ENCODE measurements at regions not wholly inside any gene's neighbourhood (a gene's known extent, or its start where the extent isn't known, plus 50 kb on each side); places are given as distances from the start of the nearest gene placed in this dataset.

DNA sequence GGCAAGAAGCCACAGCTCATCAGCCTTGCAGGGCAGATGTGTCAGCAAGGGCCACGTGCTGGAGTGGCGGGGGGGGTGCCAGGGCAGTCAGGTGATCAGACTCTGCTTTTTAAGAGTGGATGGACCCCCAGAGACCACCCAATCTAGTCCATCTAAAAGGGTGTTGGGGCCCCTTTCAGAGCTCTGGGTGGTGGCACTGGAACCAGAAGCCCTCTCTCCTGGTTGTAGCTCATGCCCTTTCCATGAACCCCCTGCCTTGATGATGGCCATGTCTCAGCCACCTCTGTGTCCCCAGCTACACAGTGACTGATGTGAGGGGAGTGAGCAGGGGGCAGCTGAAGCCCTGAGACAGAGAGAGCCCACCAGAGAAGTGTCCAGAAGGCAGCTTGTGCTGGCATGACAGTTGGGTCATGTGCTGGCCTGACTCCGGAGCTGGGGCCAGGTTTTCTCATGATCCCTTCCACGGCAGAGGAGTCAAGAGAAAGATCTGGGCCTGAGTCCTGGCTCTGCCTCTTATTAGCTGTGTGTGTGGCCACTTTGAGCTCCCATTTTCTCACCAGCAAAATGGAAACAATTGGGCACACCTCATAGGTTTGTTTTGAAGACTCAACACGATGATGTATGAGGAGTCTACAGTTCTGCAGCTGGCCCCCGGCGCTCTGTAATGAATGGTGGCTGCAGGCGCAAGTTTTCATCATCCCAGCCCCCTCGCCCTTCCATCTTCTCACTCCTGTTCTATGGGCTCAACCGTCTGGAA lies 195.7 kb downstream of the ZFP36L2 start (continued):
- TF ChIP-seq ZNF462 (CRISPR knock-in tag; IDR thresholded peaks at IDR 0.05): no peak
- TF ChIP-seq, protein P1, sequence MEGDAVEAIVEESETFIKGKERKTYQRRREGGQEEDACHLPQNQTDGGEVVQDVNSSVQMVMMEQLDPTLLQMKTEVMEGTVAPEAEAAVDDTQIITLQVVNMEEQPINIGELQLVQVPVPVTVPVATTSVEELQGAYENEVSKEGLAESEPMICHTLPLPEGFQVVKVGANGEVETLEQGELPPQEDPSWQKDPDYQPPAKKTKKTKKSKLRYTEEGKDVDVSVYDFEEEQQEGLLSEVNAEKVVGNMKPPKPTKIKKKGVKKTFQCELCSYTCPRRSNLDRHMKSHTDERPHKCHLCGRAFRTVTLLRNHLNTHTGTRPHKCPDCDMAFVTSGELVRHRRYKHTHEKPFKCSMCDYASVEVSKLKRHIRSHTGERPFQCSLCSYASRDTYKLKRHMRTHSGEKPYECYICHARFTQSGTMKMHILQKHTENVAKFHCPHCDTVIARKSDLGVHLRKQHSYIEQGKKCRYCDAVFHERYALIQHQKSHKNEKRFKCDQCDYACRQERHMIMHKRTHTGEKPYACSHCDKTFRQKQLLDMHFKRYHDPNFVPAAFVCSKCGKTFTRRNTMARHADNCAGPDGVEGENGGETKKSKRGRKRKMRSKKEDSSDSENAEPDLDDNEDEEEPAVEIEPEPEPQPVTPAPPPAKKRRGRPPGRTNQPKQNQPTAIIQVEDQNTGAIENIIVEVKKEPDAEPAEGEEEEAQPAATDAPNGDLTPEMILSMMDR (conservative IDR thresholded peaks at IDR 0.05; ENCODE audit: low read depth in 2 of 2): no peak

DNA sequence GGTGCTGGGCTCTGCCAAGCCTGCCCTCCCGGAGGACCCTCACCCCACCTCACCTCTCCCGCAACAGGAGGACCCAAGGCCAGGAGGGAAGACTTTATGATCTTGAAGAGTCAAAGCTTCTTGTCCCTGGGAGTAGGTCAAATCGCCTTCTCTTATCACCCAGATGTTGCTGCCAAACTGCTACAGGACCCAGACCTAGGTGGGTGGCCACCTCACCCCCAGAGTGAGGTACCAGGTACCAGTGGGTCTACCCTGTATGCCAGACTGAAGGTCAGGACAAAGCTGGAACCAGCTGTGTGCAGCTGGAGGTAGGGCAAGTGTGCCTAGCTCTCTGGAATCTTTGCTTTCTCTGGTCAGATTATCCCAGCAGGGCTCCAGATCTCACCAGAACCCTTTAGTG lies 197.2 kb downstream of the ZFP36L2 start:
- Histone ChIP-seq H3K4me3 (no peak overlapping the region), H3K9me2 (ENCODE audit: insufficient read depth) (no peaks in the 10 kb centered on the region), H3K79me2 (replicated peaks; ENCODE audit: insufficient read depth) (no peaks in the 10 kb centered on the region), H3K4me1 (ENCODE audit: insufficient read depth) (no peaks in the 10 kb centered on the region), H3K27me3 (ENCODE audit: insufficient read depth) (no peaks in the 10 kb centered on the region), H3K36me3 (ENCODE audit: insufficient read depth) (no peaks in the 10 kb centered on the region), H4K20me1 (replicated peaks; ENCODE audit: insufficient read depth) (no peaks in the 10 kb centered on the region), H3F3A (replicated peaks; ENCODE audit: low read depth) (no peaks in the 10 kb centered on the region), H3K4me2 (no peak overlapping the region), H2AFZ (no peak overlapping the region), H3K27ac (ENCODE audit: low read depth) (no peak overlapping the region)
- Mint-ChIP-seq H3K27ac (no peak overlapping the region), H3K4me1 (peaks cover 13% of the 10 kb centered on the region), H3K9me3 (no peaks in the 10 kb centered on the region; the same call in 1 of the 3 replicates), H3K36me3 (ENCODE audit: low read depth) (no peaks in the 10 kb centered on the region; the same call in 2 of the 3 replicates), H3K4me3 (no peak overlapping the region), H3K27me3 (ENCODE audit: insufficient read depth, low read depth, poor library complexity) (no peaks in the 10 kb centered on the region)
- no peak for DNase-seq (ENCODE audit: low spot score)
- ATAC-seq: no peak
- TF ChIP-seq EZH2 (IDR thresholded peaks at IDR 0.05; ENCODE audit: low read depth, unreplicated experiment) (no peak), ZNF462 (CRISPR knock-in tag; IDR thresholded peaks at IDR 0.05) (no peak)

Measured in GM23338 (cell line).